Upper lobe of left lung (tissue), 4 donors: ENCODE measurements at regions not wholly inside any gene's neighbourhood (a gene's known extent, or its start where the extent isn't known, plus 50 kb on each side); places are given as distances from the start of the nearest gene placed in this dataset.

Experiments
- POLR2A ChIP-seq, 4 donors: fragments of 450-650 bp; IDR thresholded peaks; one replicate each; pipeline ENCODE4 v1.5.1; 2016 to 2017; ENCODE audit warnings: antibody characterized with exemption in 4 of 4, mild to moderate bottlenecking in 2 of 4
- POLR2AphosphoS5 ChIP-seq, 2 donors: sonication (generic); formaldehyde crosslinking; IDR thresholded peaks; one replicate each; pipeline ENCODE4 v1.5.1; 2017; ENCODE audit warnings: antibody characterized with exemption in 2 of 2
- TF ChIP-seq, protein P1 (sequence below), 6 experiments: fragments of 450-650 bp in 4 of 6; fragments of 200-600 bp in 2 of 6; sonication (generic) in 2 of 6; IDR thresholded peaks; one replicate each; pipeline ENCODE4 v1.5.1; 2016 to 2019; ENCODE audit warnings: antibody characterized with exemption in 6 of 6

DNA sequence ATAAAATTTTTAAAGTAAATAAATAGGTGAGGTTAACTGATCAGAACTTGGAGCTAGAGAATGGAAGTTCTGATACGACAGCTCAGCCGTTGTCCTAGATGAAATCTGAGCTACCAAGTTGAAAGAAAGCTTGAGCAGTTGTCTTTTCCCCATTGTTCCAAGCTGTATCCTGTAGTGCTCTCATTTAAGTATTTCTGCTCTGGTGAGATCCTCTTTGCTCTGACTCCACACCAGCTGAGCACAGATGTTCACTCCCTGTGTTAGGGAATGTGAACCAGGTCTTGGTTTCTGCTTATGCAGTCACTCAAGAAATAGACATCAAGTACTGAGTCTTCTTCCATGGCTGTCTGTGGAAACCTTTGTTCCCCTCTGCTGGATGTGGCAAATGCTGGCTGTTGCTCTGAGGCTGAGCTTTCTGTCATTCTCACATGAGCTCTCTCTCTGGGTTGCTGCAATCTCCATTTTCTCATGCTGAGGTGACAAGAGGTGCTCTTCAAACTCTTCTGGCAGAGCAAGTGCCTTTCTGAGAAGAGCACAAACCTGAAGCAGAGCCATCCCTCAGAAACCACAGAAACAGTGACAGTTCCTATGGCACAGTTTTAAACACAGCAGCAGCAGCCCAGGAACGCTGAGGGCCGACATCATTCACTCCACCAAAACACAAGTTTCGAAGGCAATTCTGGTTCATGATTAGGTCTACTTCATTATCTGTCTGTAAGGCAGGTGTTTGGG is 194.1 kb downstream of the SP3 start:
- TF ChIP-seq POLR2AphosphoS5 (IDR thresholded peaks at IDR 0.05): no peak
- TF ChIP-seq, protein P1, sequence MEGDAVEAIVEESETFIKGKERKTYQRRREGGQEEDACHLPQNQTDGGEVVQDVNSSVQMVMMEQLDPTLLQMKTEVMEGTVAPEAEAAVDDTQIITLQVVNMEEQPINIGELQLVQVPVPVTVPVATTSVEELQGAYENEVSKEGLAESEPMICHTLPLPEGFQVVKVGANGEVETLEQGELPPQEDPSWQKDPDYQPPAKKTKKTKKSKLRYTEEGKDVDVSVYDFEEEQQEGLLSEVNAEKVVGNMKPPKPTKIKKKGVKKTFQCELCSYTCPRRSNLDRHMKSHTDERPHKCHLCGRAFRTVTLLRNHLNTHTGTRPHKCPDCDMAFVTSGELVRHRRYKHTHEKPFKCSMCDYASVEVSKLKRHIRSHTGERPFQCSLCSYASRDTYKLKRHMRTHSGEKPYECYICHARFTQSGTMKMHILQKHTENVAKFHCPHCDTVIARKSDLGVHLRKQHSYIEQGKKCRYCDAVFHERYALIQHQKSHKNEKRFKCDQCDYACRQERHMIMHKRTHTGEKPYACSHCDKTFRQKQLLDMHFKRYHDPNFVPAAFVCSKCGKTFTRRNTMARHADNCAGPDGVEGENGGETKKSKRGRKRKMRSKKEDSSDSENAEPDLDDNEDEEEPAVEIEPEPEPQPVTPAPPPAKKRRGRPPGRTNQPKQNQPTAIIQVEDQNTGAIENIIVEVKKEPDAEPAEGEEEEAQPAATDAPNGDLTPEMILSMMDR (IDR thresholded peaks at IDR 0.05): no peak
- TF ChIP-seq POLR2A (IDR thresholded peaks at IDR 0.05): no peak
